HCT116 (cell line): ENCODE measurements at regions not wholly inside any gene's neighbourhood (a gene's known extent, or its start where the extent isn't known, plus 50 kb on each side); places are given as distances from the start of the nearest gene placed in this dataset.

Source experiments
- ATAC-seq: fragments of 200-7000 bp; cut with Tn5 transposase; 2 replicates; pipeline ENCODE4 v1.9.1; 2020; ENCODE audit warnings: mild to moderate bottlenecking, moderate library complexity
- BruUV-seq: library from RNA; stranded (reverse); fragments of 400-500 nt; replicated peaks from 2 replicates; lab custom pipeline; 2021; lab: Mats Ljungman, UMichigan
- CTCF ChIA-PET: fragments of 300-600 bp; sonication (Branson Sonifier 250); formaldehyde crosslinking; loops from one replicate; lab custom pipeline; 2021; ENCODE audit warnings: antibody characterized with exemption; lab: Charles Lee
- POLR2A ChIA-PET: fragments of 300-600, 350-600 bp; sonication (Branson Sonifier 250); formaldehyde crosslinking; loops from one replicate; lab custom pipeline; 2021; ENCODE audit warnings: antibody characterized with exemption; lab: Charles Lee
- RAD21 ChIA-PET, 2 experiments: fragments of 300-600 bp; sonication (Branson Sonifier 250); formaldehyde crosslinking; loops; one replicate each; lab custom pipeline; 2023; ENCODE audit warnings: low total read pairs in 2 of 2; ENCODE audit not compliant: uncharacterized antibody in 2 of 2, unreplicated experiment in 2 of 2, low non-redundant PET in 1 of 2; lab: Charles Lee
- DNase-seq: peaks from one replicate; pipeline ENCODE4 v3.0.0-alpha.2; 2010; ENCODE audit warnings: low read depth, low spot score
- H2AFZ ChIP-seq: fragments of 200-600 bp; shearing (Covaris generic), sonication (generic); 2 replicates; pipeline ENCODE4 v1.6.1; 2017; ENCODE audit warnings: low read depth, mixed run types, mixed read lengths, antibody characterized with exemption, low read length; ENCODE audit not compliant: poor library complexity, severe bottlenecking
- H3K27ac ChIP-seq: 2 replicates; pipeline ENCODE4 v1.5.1; 2012; ENCODE audit warnings: low read depth, low read length
- H3K27me3 ChIP-seq: fragments of 200-600 bp; sonication (generic); 2 replicates; pipeline ENCODE4 v1.6.1; 2016; ENCODE audit warnings: mixed run types, low read length, mixed read lengths; ENCODE audit not compliant: insufficient read depth
- H3K36me3 ChIP-seq, 2 experiments: fragments of 200-500 bp in 1 of 2; fragments of 200-600 bp in 1 of 2; sonication (Bioruptor generic) in 1 of 2; sonication (generic) in 1 of 2; 2 replicates each; pipeline versions ENCODE4 v1.5.1 to v1.6.1; 2014 to 2016; ENCODE audit warnings: low read length in 2 of 2, inconsistent platforms in 1 of 2, mixed read lengths in 1 of 2, mixed run types in 1 of 2; ENCODE audit not compliant: insufficient read depth in 2 of 2, control insufficient read depth in 1 of 2
- H3K4me1 ChIP-seq, 2 experiments: fragments of 200-600 bp in 1 of 2; sonication (generic) in 1 of 2; 2 replicates each; pipeline versions ENCODE4 v1.5.1 to v1.6.1; 2012 to 2017; ENCODE audit warnings: low read length in 2 of 2, inconsistent platforms in 1 of 2, mild to moderate bottlenecking in 1 of 2, mixed read lengths in 1 of 2, mixed run types in 1 of 2, moderate library complexity in 1 of 2; ENCODE audit not compliant: insufficient read depth in 2 of 2, control insufficient read depth in 1 of 2
- H3K4me2 ChIP-seq: fragments of 200-600 bp; sonication (generic); 2 replicates; pipeline ENCODE4 v1.6.1; 2017; ENCODE audit warnings: mixed run types, low read length, mixed read lengths
- H3K4me3 ChIP-seq, 2 experiments: fragments of 200-600 bp in 1 of 2; sonication (generic) in 1 of 2; replicated peaks in 1 of 2; 2 replicates each; pipeline ENCODE4 v1.5.1; 2011 to 2016; ENCODE audit warnings: low read length in 2 of 2, control low read depth in 1 of 2, low read depth in 1 of 2, mild to moderate bottlenecking in 1 of 2, mixed read lengths in 1 of 2, mixed run types in 1 of 2
- H3K79me2 ChIP-seq: fragments of 200-600 bp; sonication (generic); 2 replicates; pipeline ENCODE4 v1.6.1; 2017; ENCODE audit warnings: mild to moderate bottlenecking, mixed run types, low read length, moderate library complexity, mixed read lengths; ENCODE audit not compliant: insufficient read depth
- H3K9ac ChIP-seq: fragments of 200-600 bp; sonication (generic); 2 replicates; pipeline ENCODE4 v1.6.1; 2016; ENCODE audit warnings: low read length, mixed read lengths
- H3K9me2 ChIP-seq: fragments of 200-600 bp; sonication (generic), shearing (Covaris generic); 2 replicates; pipeline ENCODE4 v1.6.1; 2017; ENCODE audit warnings: mixed run types, mild to moderate bottlenecking, moderate library complexity; ENCODE audit not compliant: insufficient read depth
- H3K9me3 ChIP-seq, 2 experiments: fragments of 200-500 bp in 1 of 2; fragments of 200-600 bp in 1 of 2; sonication (Bioruptor generic) in 1 of 2; sonication (generic) in 1 of 2; 2 replicates each; pipeline ENCODE4 v1.6.1; 2014 to 2017; ENCODE audit warnings: low read length in 2 of 2, mixed read lengths in 2 of 2, inconsistent platforms in 1 of 2, low read depth in 1 of 2, mild to moderate bottlenecking in 1 of 2, mixed run types in 1 of 2, moderate library complexity in 1 of 2; ENCODE audit not compliant: control insufficient read depth in 1 of 2, insufficient read depth in 1 of 2
- H4K20me1 ChIP-seq: fragments of 200-600 bp; sonication (generic), shearing (Covaris generic); 2 replicates; pipeline ENCODE4 v1.6.1; 2017; ENCODE audit warnings: mixed run types, mild to moderate bottlenecking, moderate library complexity; ENCODE audit not compliant: insufficient read depth
- CBX3 ChIP-seq: IDR thresholded peaks from 2 replicates; pipeline ENCODE4 v1.6.1; 2012; ENCODE audit warnings: low read depth
- EGR1 ChIP-seq: IDR thresholded peaks from 2 replicates; pipeline ENCODE4 v1.6.1; 2012; ENCODE audit warnings: low read depth
- ELF1 ChIP-seq: IDR thresholded peaks from 2 replicates; pipeline ENCODE4 v1.6.1; 2012; ENCODE audit warnings: low read depth, borderline replicate concordance
- EZH2 ChIP-seq: fragments of 200-600 bp; sonication (generic); IDR thresholded peaks from 2 replicates; pipeline ENCODE4 v1.6.1; 2017; ENCODE audit warnings: antibody characterized with exemption, mixed run types
- EZH2phosphoT487 ChIP-seq: fragments of 200-600 bp; IDR thresholded peaks from 2 replicates; pipeline ENCODE4 v1.6.1; 2018; ENCODE audit warnings: antibody characterized with exemption, borderline replicate concordance
- FOSL1 ChIP-seq: IDR thresholded peaks from 2 replicates; pipeline ENCODE4 v1.6.1; 2012; ENCODE audit warnings: low read depth
- POLR2A ChIP-seq: IDR thresholded peaks from 2 replicates; pipeline ENCODE4 v1.7.0; 2011; ENCODE audit warnings: borderline replicate concordance; ENCODE audit not compliant: insufficient read depth, insufficient read length; ENCODE audit errors: extremely low read depth
- POLR2AphosphoS5 ChIP-seq: IDR thresholded peaks from 2 replicates; pipeline ENCODE4 v1.6.1; 2011; ENCODE audit warnings: mild to moderate bottlenecking, low read depth, low read length, moderate library complexity
- SIN3A ChIP-seq: IDR thresholded peaks from 2 replicates; pipeline ENCODE4 v1.6.1; 2012; ENCODE audit warnings: low read depth
- SP1 ChIP-seq: IDR thresholded peaks from 2 replicates; pipeline ENCODE4 v1.6.1; 2012; ENCODE audit warnings: low read depth
- SRF ChIP-seq: IDR thresholded peaks from 2 replicates; pipeline ENCODE4 v1.6.1; 2012; ENCODE audit warnings: low read depth
- TCF7L2 ChIP-seq: IDR thresholded peaks from 2 replicates; pipeline ENCODE4 v1.7.0; 2011; ENCODE audit warnings: borderline replicate concordance, inconsistent platforms; ENCODE audit not compliant: insufficient read depth, insufficient read length; ENCODE audit errors: extremely low read depth
- ZFX ChIP-seq: fragments of 450-650 bp; IDR thresholded peaks from 2 replicates; pipeline ENCODE4 v1.6.1; 2017
- ZNF274 ChIP-seq: fragments of 200-500 bp; sonication (Bioruptor generic); IDR thresholded peaks from 2 replicates; pipeline ENCODE4 v1.6.1; 2014; ENCODE audit warnings: mild to moderate bottlenecking, low read depth, low read length, inconsistent platforms
- intact Hi-C: fragments of 100-400 bp; cut with micrococcal nuclease; formaldehyde crosslinking; loops from 2 replicates; pipeline ENCODE4 v1.10.0; 2022
- TF ChIP-seq, protein P1 (sequence below): IDR thresholded peaks from 2 replicates; pipeline ENCODE4 v1.6.1; 2012

DNA sequence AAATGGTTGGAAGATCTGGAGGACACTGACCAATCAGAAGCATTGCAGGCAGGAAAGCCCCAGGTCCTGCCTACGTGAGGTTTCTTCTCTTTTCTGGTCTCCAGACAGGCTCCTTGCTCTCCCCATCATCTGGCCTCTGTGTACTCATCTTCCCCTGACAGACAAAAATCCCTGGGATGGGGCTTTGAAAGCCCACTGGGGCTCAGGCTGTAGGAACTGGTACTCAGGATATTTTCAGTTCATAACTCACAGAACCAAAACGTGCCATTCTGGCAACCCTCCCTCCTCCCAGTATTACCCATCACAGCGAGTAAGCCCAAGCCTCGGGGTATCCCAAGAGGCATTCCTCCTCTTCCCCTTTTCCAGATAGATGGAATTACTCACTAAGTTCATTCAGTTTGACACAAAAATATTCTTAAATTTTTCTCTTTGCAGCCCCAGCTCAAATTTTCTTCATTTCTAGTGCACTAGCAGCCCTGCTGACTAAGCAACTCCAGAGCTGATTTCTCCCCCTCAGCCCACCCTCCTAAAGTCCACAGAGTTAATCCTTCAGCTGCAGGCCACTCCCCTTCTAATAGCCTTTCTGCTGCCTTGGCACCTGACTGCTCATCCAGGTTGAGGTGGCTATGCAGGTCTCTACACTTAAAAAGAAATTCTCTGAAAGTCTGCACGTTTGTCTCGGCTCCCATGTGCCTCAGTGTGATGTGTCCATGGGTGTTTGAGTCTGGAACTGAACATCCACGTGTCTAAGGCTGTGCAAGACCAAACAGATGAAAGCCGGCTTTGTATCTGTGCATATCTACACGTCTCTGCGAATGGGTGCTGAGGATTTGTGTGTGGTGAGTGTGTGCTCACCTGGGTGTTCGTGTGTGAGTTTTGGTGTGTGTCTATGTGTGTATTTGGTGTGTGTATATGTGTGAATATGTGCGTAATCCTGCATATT lies 331.4 kb downstream of the CCSER2 start:
- Histone ChIP-seq H3K9me2 (no peaks in the 10 kb centered on the region), H3K27me3 (peaks cover 63% of the 10 kb centered on the region), H3K4me3 (no peak overlapping the region), H3K27ac (no peak overlapping the region), H3K9me3 (no peaks in the 10 kb centered on the region), H3K4me1 (no peaks in the 10 kb centered on the region), H3K9ac (no peak overlapping the region), H3K36me3 (no peaks in the 10 kb centered on the region), H2AFZ (no peak overlapping the region), H3K79me2 (no peaks in the 10 kb centered on the region), H4K20me1 (no peaks in the 10 kb centered on the region), H3K4me2 (no peak overlapping the region)
- no TSS peak for BruUV-seq
- no peak for DNase-seq
- POLR2A ChIA-PET: no interaction called here
- CTCF ChIA-PET: no interaction called here
- intact Hi-C loops: no loop called here
- no peak for TF ChIP-seq SRF
- no peak for TF ChIP-seq EZH2
- TF ChIP-seq POLR2AphosphoS5: no peak
- no peak for TF ChIP-seq SP1
- TF ChIP-seq EZH2phosphoT487: no peak
- TF ChIP-seq SIN3A: no peak
- TF ChIP-seq CBX3: no peak
- TF ChIP-seq ELF1: no peak
- no peak for TF ChIP-seq ZFX
- RAD21 ChIA-PET: no interaction called here
- no peak for ATAC-seq

DNA sequence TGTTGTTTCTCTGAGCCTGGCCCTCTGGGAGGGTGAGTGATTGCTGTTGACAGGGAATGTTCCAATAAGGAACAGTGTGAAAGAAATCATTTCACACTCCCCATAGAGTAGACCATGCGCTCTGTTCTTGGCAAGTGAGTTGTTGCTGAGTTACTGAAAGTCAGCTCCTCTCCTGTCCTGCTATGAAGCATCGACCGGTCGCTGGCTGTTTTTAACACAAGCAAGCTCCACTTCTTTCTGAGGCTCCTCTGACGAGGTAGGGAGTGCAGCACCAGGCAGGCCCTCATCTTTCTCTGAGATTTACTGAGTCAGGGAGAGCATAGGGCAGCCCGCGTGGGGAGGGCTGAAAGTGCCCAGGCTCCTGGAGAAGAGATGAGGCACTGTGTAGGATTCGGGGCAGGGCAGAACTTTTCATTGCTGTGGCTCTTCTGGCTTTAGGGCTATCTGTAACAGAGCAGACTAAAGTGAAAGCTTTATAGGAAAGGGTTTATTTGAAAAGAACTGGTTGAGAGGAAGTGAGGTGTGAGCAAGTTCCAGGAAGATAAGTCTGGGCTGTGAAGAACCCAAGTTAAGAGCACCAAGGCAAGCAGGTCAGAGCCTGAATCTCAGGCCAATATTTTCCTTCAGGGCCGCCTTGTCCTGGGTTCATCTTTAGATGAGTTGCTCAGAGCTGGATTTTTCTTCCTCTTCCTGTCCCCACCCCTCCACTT lies 332.2 kb downstream of the CCSER2 start:
- H4K20me1 ChIP-seq: no peaks in the 10 kb centered on the region
- H3K79me2 ChIP-seq: no peaks in the 10 kb centered on the region
- H3K9me3 ChIP-seq: no peaks in the 10 kb centered on the region
- ChIA-PET RAD21 (no interaction called here), POLR2A (no interaction called here), CTCF (no interaction called here)
- no peak overlapping the region for H3K4me3 ChIP-seq
- H3K4me1 ChIP-seq: no peaks in the 10 kb centered on the region
- no peak overlapping the region for H3K27ac ChIP-seq
- peaks cover 62% of the 10 kb centered on the region for H3K27me3 ChIP-seq
- no TSS peak for BruUV-seq
- DNase-seq (no peak), ATAC-seq (no peak)
- intact Hi-C loops: no loop called here
- H3K9me2 ChIP-seq: no peaks in the 10 kb centered on the region
- no peaks in the 10 kb centered on the region for H3K36me3 ChIP-seq
- H3K9ac ChIP-seq: no peak overlapping the region
- no peak overlapping the region for H3K4me2 ChIP-seq
- TF ChIP-seq POLR2AphosphoS5: no peak
- TF ChIP-seq, protein P1, sequence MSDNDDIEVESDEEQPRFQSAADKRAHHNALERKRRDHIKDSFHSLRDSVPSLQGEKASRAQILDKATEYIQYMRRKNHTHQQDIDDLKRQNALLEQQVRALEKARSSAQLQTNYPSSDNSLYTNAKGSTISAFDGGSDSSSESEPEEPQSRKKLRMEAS: no peak
- TF ChIP-seq EZH2phosphoT487: no peak
- no peak for TF ChIP-seq POLR2A
- no peak for TF ChIP-seq ZNF274
- TF ChIP-seq EGR1: no peak
- no peak for TF ChIP-seq FOSL1
- no peak for TF ChIP-seq TCF7L2
- H2AFZ ChIP-seq: no peak overlapping the region
